ENCODE measurements at regions not wholly inside any gene's neighbourhood (a gene's known extent, or its start where the extent isn't known, plus 50 kb on each side); places are given as distances from the start of the nearest gene placed in this dataset.
"Not testable (repeated sequence)": the region's sequence is repeated elsewhere in the genome, so short reads cannot be mapped to it uniquely, and the experiment has no call there.

GRCh38 chr3:145170121-145170520 lies 990.9 kb downstream of the PLOD2 start:
- no peak for DNase-seq (ENCODE audit: low read depth)

GRCh38 chr3:145175626-145176025 lies 985.4 kb downstream of the PLOD2 start:
- DNase-seq (ENCODE audit: low read depth), result no peak

- no peak for DNase-seq (ENCODE audit: low read depth)
These were observed 984.1 kb downstream of the PLOD2 start for GRCh38 chr3:145176907-145177306.

- DNase-seq (ENCODE audit: low read depth), result no peak
These were observed 983.2 kb downstream of the PLOD2 start for GRCh38 chr3:145177828-145178227.

- DNase-seq (ENCODE audit: low read depth), result no peak
These were observed 978.6 kb downstream of the PLOD2 start for GRCh38 chr3:145182196-145182911.

- no peak for DNase-seq (ENCODE audit: low read depth)
These were observed 977.7 kb downstream of the PLOD2 start for GRCh38 chr3:145183261-145183660.

GRCh38 chr3:145188079-145188770 lies 972.8 kb downstream of the PLOD2 start:
- no peak for DNase-seq (ENCODE audit: low read depth)

GRCh38 chr3:145190138-145190537 lies 970.8 kb downstream of the PLOD2 start:
- DNase-seq (ENCODE audit: low read depth), result no peak

GRCh38 chr3:145190761-145191160 lies 970.2 kb downstream of the PLOD2 start:
- no peak for DNase-seq (ENCODE audit: low read depth)

GRCh38 chr3:145191543-145191942 lies 969.4 kb downstream of the PLOD2 start:
- DNase-seq (ENCODE audit: low read depth), result no peak

- DNase-seq (ENCODE audit: low read depth), result no peak
These were observed 963.7 kb downstream of the PLOD2 start for GRCh38 chr3:145197051-145197820.

GRCh38 chr3:145197821-145198220 lies 963.2 kb downstream of the PLOD2 start:
- DNase-seq (ENCODE audit: low read depth), result no peak

- DNase-seq (ENCODE audit: low read depth), result no peak
These were observed 951.4 kb downstream of the PLOD2 start for GRCh38 chr3:145209561-145209960.

GRCh38 chr3:145219355-145220235 lies 941.4 kb downstream of the PLOD2 start:
- no peak for DNase-seq (ENCODE audit: low read depth)

- DNase-seq (ENCODE audit: low read depth), result no peak
These were observed 936.1 kb downstream of the PLOD2 start for GRCh38 chr3:145224886-145225285.

- DNase-seq (ENCODE audit: low read depth), result peak; percentile 13
These were observed 917.1 kb downstream of the PLOD2 start for GRCh38 chr3:145243875-145244274.

GRCh38 chr3:145244327-145244726 lies 916.7 kb downstream of the PLOD2 start:
- DNase-seq (ENCODE audit: low read depth), result no peak

GRCh38 chr3:145246291-145246690 lies 914.7 kb downstream of the PLOD2 start:
- no peak for DNase-seq (ENCODE audit: low read depth)

GRCh38 chr3:145248928-145249327 lies 912.1 kb downstream of the PLOD2 start:
- no peak for DNase-seq (ENCODE audit: low read depth)

GRCh38 chr3:145251311-145251710 lies 909.7 kb downstream of the PLOD2 start:
- DNase-seq (ENCODE audit: low read depth), result no peak

GRCh38 chr3:145257967-145258366 lies 903.0 kb downstream of the PLOD2 start:
- not testable (repeated sequence) for DNase-seq (ENCODE audit: low read depth)

All from RPMI7951 (cell line).